CD4-positive, alpha-beta T cell (primary cell): ENCODE measurements at regions not wholly inside any gene's neighbourhood (a gene's known extent, or its start where the extent isn't known, plus 50 kb on each side); places are given as distances from the start of the nearest gene placed in this dataset.

Source experiments
- ATAC-seq: fragments of 200-7000 bp; cut with Tn5 transposase; one replicate; pipeline ENCODE4 v1.10.0; 2022; ENCODE audit warnings: mild to moderate bottlenecking; ENCODE audit not compliant: poor library complexity
- CTCF ChIA-PET: fragments of 350-600 bp; sonication (Branson Sonifier 250); formaldehyde crosslinking; loops from one replicate; lab custom pipeline; 2021; ENCODE audit warnings: antibody characterized with exemption, inconsistent platforms; lab: Charles Lee
- POLR2A ChIA-PET: fragments of 350-600 bp; sonication (Branson Sonifier 250); formaldehyde crosslinking; loops from one replicate; lab custom pipeline; 2021; ENCODE audit warnings: antibody characterized with exemption, inconsistent platforms; lab: Charles Lee
- DNase-seq, 14 experiments: peaks; one replicate each; pipeline ENCODE4 v3.0.0-alpha.2; 2013 to 2020; ENCODE audit warnings: mixed read lengths in 2 of 14
- H3K27ac ChIP-seq, 2 donors: one replicate each; pipeline versions ENCODE4 v1.5.1 to v1.7.0; 2013; ENCODE audit warnings: low read length in 2 of 2, low read depth in 1 of 2, mild to moderate bottlenecking in 1 of 2
- H3K27me3 ChIP-seq, 2 experiments: 1 replicate in 1 of 2; 2 replicates in 1 of 2; pipeline versions ENCODE4 v1.6.1 to v1.7.0; 2013; ENCODE audit warnings: low read length in 2 of 2, control low read depth in 1 of 2, mild to moderate bottlenecking in 1 of 2, moderate library complexity in 1 of 2; ENCODE audit not compliant: insufficient read depth in 2 of 2, control insufficient read depth in 1 of 2
- H3K36me3 ChIP-seq: one replicate; pipeline ENCODE4 v1.6.1; 2013; ENCODE audit warnings: low read length, control low read depth; ENCODE audit not compliant: insufficient read depth
- H3K4me1 ChIP-seq: one replicate; pipeline ENCODE4 v1.6.1; 2013; ENCODE audit warnings: low read length, control low read depth; ENCODE audit not compliant: insufficient read depth
- H3K4me3 ChIP-seq: one replicate; pipeline ENCODE4 v1.5.1; 2013; ENCODE audit warnings: mild to moderate bottlenecking, low read length, moderate library complexity
- H3K9me3 ChIP-seq, 2 experiments: 1 replicate in 1 of 2; 2 replicates in 1 of 2; pipeline versions ENCODE4 v1.6.1 to v1.7.0; 2013; ENCODE audit warnings: low read length in 2 of 2, mild to moderate bottlenecking in 2 of 2, control low read depth in 1 of 2, moderate library complexity in 1 of 2; ENCODE audit not compliant: control insufficient read depth in 1 of 2, insufficient read depth in 1 of 2
- H3K27ac Mint-ChIP-seq: one replicate; pipeline ENCODE4 v1.8.0; 2020; ENCODE audit warnings: mixed read lengths
- H3K27me3 Mint-ChIP-seq: one replicate; pipeline ENCODE4 v1.8.0; 2021; ENCODE audit warnings: mixed read lengths
- H3K36me3 Mint-ChIP-seq: one replicate; pipeline ENCODE4 v1.8.0; 2021; ENCODE audit warnings: low read depth, mixed read lengths
- H3K4me1 Mint-ChIP-seq: one replicate; pipeline ENCODE4 v1.8.0; 2021; ENCODE audit warnings: low read depth, mixed read lengths
- H3K4me3 Mint-ChIP-seq: one replicate; pipeline ENCODE4 v1.8.0; 2020; ENCODE audit warnings: mild to moderate bottlenecking, mixed read lengths
- H3K9me3 Mint-ChIP-seq: one replicate; pipeline ENCODE4 v1.8.0; 2020; ENCODE audit warnings: mixed read lengths
- intact Hi-C, 2 experiments: fragments of 100-400 bp; cut with DNase I in 1 of 2; cut with micrococcal nuclease in 1 of 2; formaldehyde crosslinking; loops; one replicate each; pipeline versions ENCODE4 v1.15.1 to v1.9.0; 2023 to 2025; cut with DNase I, micrococcal nuclease
- TF ChIP-seq, protein P1 (sequence below): fragments of 200-600 bp; IDR thresholded peaks from one replicate; pipeline ENCODE4 v1.8.0; 2022; ENCODE audit warnings: antibody characterized with exemption, mild to moderate bottlenecking

DNA sequence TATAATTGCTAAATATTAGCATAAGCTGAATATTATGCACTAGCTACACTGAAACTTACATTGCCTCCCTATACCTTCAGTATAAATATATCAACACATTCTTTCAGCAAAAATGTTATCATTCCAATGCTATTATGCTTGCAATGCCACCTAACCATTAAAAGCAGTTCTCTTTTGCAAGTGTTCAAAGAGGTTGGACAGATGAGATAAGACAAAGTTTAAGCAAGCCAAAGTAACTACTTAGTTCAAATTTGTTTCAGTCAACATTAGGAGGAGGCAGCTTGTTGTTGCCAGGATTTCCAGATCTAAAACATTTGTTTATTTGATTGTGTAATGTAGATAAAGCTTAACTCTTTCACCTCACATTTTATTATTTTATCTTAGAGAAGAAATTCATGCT lies 323.9 kb upstream of the FAM241A start:
- no peak for ATAC-seq
- Mint-ChIP-seq H3K27me3 (no peaks in the 10 kb centered on the region), H3K4me3 (no peak overlapping the region), H3K9me3 (peaks cover 7% of the 10 kb centered on the region), H3K27ac (no peak overlapping the region), H3K4me1 (no peaks in the 10 kb centered on the region), H3K36me3 (no peaks in the 10 kb centered on the region)
- DNase-seq = no peak
- Histone ChIP-seq H3K9me3 (no peaks in the 10 kb centered on the region), H3K36me3 (no peaks in the 10 kb centered on the region), H3K27ac (no peak overlapping the region), H3K27me3 (no peaks in the 10 kb centered on the region), H3K4me3 (no peak overlapping the region), H3K4me1 (no peaks in the 10 kb centered on the region)
- ChIA-PET CTCF (no interaction called here), POLR2A (no interaction called here)
- intact Hi-C loops = no loop called here
- TF ChIP-seq, protein P1, sequence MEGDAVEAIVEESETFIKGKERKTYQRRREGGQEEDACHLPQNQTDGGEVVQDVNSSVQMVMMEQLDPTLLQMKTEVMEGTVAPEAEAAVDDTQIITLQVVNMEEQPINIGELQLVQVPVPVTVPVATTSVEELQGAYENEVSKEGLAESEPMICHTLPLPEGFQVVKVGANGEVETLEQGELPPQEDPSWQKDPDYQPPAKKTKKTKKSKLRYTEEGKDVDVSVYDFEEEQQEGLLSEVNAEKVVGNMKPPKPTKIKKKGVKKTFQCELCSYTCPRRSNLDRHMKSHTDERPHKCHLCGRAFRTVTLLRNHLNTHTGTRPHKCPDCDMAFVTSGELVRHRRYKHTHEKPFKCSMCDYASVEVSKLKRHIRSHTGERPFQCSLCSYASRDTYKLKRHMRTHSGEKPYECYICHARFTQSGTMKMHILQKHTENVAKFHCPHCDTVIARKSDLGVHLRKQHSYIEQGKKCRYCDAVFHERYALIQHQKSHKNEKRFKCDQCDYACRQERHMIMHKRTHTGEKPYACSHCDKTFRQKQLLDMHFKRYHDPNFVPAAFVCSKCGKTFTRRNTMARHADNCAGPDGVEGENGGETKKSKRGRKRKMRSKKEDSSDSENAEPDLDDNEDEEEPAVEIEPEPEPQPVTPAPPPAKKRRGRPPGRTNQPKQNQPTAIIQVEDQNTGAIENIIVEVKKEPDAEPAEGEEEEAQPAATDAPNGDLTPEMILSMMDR = no peak

DNA sequence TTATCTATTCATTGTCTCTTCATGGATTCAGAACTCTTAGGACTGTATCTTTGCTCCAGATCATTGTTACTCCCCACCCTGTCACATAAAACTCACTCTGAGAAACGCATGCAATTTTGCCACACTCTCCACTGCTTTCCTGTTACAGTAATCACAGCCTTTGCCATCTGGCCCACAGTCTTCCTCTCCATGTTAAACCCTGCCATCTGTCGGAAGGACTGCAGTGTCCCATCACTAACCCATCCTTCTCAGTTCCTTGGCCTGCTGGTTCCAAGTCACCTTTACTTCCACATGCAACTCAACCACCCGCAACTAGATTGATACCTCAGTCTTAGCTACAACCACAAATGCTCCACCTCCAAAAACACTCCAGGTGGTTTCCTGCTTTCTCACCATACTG lies 308.7 kb upstream of the FAM241A start:
- ATAC-seq = no peak
- no peaks in the 10 kb centered on the region for H3K4me1 ChIP-seq

DNA sequence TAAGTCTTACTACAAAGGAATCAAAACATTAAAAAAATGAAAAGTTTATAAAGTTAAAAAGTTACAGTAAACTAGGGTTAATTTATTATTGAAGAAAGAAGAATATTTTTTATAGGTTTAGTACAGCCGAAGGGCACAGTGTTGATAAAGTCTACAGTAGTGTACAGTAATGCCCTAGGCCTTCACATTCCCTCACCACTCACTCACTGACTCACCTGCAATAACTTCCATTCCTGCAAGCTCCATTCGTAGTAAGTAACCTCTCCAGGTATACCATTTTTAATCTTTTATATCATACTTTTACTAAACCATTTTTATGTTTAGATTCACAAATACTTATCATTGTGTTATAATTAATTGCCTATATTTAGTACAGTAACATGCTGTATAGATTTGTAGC lies 307.5 kb upstream of the FAM241A start:
- Mint-ChIP-seq H3K27me3 (no peaks in the 10 kb centered on the region), H3K4me3 (no peak overlapping the region), H3K27ac (no peak overlapping the region), H3K36me3 (no peaks in the 10 kb centered on the region), H3K4me1 (no peaks in the 10 kb centered on the region), H3K9me3 (peaks cover 3% of the 10 kb centered on the region)
- Histone ChIP-seq H3K27ac (no peak overlapping the region), H3K9me3 (no peaks in the 10 kb centered on the region), H3K4me1 (no peaks in the 10 kb centered on the region), H3K27me3 (no peaks in the 10 kb centered on the region), H3K4me3 (no peak overlapping the region), H3K36me3 (no peaks in the 10 kb centered on the region)
- no peak for ATAC-seq
- intact Hi-C loops = no loop called here
- CTCF ChIA-PET = no interaction called here
- TF ChIP-seq, protein P1 = no peak
- POLR2A ChIA-PET = no interaction called here
- no peak for DNase-seq

More for the DNA sequence above, 308.7 kb upstream of the FAM241A start:
- Mint-ChIP-seq H3K27me3 (no peaks in the 10 kb centered on the region), H3K27ac (no peak overlapping the region), H3K9me3 (peaks cover 3% of the 10 kb centered on the region), H3K4me1 (no peaks in the 10 kb centered on the region), H3K36me3 (no peaks in the 10 kb centered on the region), H3K4me3 (no peak overlapping the region)
- Histone ChIP-seq H3K27ac (no peak overlapping the region), H3K27me3 (no peaks in the 10 kb centered on the region), H3K9me3 (no peaks in the 10 kb centered on the region), H3K4me3 (no peak overlapping the region), H3K36me3 (no peaks in the 10 kb centered on the region)
- CTCF ChIA-PET = no interaction called here
- no peak for DNase-seq
- intact Hi-C loops = no loop called here
- TF ChIP-seq, protein P1 = no peak
- POLR2A ChIA-PET = no interaction called here
